ENCODE measurements at regions not wholly inside any gene's neighbourhood (a gene's known extent, or its start where the extent isn't known, plus 50 kb on each side); places are given as distances from the start of the nearest gene placed in this dataset.

DNA sequence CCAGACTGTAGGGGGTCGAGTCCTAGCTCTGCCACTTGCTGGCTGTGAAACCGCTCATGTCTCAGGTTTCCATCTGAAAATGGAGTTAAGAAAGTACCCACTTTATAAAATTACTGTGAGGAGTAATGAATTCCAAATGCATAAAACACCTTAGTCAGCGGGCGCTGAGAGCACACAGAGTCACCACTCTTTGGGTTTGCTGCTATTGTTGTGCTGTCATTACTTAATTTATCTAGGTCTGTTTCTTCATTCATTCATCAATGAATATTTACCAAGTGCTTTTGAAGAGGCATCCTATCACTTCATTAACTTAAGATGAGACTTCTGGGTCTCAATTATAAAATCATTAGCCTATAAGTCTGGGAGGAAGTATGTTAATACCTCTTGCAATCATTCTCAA lies 317.3 kb downstream of the FBXW7 start:
- DNase-seq (ENCODE audit: extremely low spot score, unreplicated experiment), result no peak
- Mint-ChIP-seq H3K4me3 (no peak overlapping the region), H3K27me3 (no peaks in the 10 kb centered on the region), H3K27ac (no peak overlapping the region), H3K4me1 (ENCODE audit: unreplicated experiment) (peaks cover 21% of the 10 kb centered on the region), H3K36me3 (no peaks in the 10 kb centered on the region), H3K9me3 (peaks cover 19% of the 10 kb centered on the region)
- TF ChIP-seq, protein P1, sequence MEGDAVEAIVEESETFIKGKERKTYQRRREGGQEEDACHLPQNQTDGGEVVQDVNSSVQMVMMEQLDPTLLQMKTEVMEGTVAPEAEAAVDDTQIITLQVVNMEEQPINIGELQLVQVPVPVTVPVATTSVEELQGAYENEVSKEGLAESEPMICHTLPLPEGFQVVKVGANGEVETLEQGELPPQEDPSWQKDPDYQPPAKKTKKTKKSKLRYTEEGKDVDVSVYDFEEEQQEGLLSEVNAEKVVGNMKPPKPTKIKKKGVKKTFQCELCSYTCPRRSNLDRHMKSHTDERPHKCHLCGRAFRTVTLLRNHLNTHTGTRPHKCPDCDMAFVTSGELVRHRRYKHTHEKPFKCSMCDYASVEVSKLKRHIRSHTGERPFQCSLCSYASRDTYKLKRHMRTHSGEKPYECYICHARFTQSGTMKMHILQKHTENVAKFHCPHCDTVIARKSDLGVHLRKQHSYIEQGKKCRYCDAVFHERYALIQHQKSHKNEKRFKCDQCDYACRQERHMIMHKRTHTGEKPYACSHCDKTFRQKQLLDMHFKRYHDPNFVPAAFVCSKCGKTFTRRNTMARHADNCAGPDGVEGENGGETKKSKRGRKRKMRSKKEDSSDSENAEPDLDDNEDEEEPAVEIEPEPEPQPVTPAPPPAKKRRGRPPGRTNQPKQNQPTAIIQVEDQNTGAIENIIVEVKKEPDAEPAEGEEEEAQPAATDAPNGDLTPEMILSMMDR (conservative IDR thresholded peaks at IDR 0.05), result no peak

DNA sequence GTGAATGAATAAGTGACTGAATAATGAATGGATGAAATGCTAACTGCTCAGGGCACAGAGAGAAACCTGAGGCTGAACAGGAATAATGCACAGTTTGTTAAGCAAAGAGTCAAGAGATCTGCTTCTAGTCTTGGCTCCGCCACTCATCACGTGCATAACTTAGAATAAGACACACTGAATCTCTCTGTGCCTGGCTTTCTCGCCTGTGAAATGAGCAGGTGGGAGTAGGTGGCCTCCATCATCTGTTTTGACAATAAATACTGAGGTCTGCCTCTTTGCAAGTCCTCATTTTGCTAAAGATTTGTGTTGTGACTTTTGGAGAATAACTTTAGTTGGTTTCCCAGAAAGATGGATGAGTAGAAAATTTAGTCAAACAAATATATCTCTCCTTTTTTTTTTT lies 318.0 kb downstream of the FBXW7 start:
- H3K4me1 Mint-ChIP-seq (ENCODE audit: unreplicated experiment), result peaks cover 21% of the 10 kb centered on the region
- H3K9me3 Mint-ChIP-seq, result peaks cover 25% of the 10 kb centered on the region
- no peaks in the 10 kb centered on the region for H3K36me3 Mint-ChIP-seq
- H3K4me3 Mint-ChIP-seq, result no peak overlapping the region
- no peak overlapping the region for H3K27ac Mint-ChIP-seq
- no peaks in the 10 kb centered on the region for H3K27me3 Mint-ChIP-seq
- TF ChIP-seq, protein P1 (conservative IDR thresholded peaks at IDR 0.05), result no peak
- no peak for DNase-seq (ENCODE audit: extremely low spot score, unreplicated experiment)

DNA sequence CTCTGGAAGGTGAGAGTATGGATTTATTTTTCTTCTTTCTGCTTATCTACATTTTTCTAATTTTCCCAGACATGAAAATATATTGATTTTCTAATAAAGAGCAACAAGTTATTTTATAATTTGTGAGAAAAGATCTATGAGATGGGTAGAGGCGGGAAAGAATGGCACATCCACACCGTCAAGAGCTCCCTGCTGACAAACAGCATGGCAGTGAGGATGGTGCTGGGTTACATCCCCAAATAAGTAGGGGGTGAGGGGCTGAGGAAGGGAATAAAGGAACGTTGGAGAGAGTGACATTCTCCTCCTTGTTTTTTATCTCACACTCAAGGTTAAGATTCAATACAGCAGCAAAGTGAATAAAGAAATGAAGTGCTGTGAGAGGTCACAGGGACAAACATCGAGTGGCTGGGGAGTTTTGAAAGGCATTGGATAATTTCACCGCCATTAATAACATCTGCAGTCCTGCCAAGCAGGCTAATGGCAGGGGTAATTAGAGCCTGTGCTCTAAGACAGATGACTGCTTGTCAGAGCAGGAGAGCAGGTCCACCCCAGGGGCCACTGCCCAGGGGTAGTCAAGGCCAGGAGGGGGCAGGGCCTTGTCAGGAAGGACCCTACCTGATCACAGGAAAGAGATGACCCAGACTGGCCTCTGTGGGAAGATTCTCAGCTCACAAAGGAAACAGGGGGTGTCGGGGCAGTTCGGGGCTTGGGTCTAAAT lies 323.8 kb downstream of the FBXW7 start:
- Mint-ChIP-seq H3K36me3 (no peaks in the 10 kb centered on the region), H3K4me3 (peak overlapping the region; percentile 17), H3K27me3 (no peaks in the 10 kb centered on the region), H3K4me1 (ENCODE audit: unreplicated experiment) (peaks cover 28% of the 10 kb centered on the region), H3K9me3 (peaks cover 29% of the 10 kb centered on the region), H3K27ac (no peak overlapping the region)
- no peak for DNase-seq (ENCODE audit: extremely low spot score, unreplicated experiment)
- TF ChIP-seq, protein P1 (conservative IDR thresholded peaks at IDR 0.05), result no peak

DNA sequence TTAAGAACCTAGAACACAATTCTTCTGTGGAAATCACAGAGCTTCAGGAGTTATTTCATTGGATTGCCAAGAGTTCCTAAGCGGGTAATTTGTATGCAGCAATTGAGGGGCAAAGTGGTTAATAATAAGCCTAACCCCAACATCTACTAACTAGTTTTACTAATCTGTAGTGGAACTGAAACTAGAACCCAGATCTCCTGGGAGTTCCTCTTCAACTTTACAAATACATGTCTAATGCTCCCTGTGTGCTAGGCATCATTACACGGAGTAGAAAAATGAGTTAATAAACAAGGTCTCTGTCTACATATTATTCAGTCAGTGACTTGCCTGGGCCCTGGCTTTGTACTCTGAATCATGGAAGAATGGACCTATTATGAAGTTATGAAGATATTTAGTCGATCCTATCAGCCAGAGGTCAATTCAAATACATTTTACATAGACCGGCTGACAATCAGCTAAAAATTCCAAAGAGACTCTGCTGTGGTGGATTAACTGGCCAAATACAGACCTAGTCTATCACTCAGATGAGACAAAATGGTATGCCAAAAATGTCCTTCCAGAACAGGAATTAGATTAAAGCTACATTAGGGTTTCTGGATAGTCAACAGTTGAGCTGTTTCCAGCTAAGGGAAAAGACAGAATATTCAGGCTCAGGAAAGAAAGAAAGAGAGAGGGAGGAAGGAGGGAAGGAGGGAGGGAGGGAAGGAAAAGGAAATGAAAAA lies 326.0 kb downstream of the FBXW7 start:
- H3K36me3 Mint-ChIP-seq, result no peaks in the 10 kb centered on the region
- H3K27me3 Mint-ChIP-seq, result no peaks in the 10 kb centered on the region
- peaks cover 45% of the 10 kb centered on the region for H3K4me1 Mint-ChIP-seq (ENCODE audit: unreplicated experiment)
- no peak overlapping the region for H3K27ac Mint-ChIP-seq
- no peak overlapping the region for H3K4me3 Mint-ChIP-seq
- H3K9me3 Mint-ChIP-seq, result peaks cover 19% of the 10 kb centered on the region
- no peak for DNase-seq (ENCODE audit: extremely low spot score, unreplicated experiment)
- TF ChIP-seq, protein P1 (conservative IDR thresholded peaks at IDR 0.05), result no peak

DNA sequence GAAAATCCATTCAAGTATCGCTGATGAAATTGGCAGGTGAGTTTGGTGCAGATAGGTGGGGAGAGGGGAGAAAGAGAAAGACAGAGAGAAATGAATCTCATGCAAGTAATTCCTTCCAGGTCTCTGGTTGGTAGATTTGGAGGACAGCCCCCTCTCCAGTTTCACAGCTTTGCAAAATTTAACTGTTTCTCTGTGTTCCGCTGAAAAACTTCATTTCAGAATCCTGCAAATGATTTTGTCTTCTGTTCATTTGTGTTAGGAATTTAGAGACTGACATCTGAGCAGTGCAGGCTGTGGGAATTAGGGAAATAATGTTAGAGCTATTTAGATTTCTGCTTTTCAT lies 328.5 kb downstream of the FBXW7 start:
- Mint-ChIP-seq H3K27me3 (peaks cover 4% of the 10 kb centered on the region), H3K36me3 (no peaks in the 10 kb centered on the region), H3K9me3 (peaks cover 7% of the 10 kb centered on the region), H3K4me1 (ENCODE audit: unreplicated experiment) (peaks cover 44% of the 10 kb centered on the region), H3K4me3 (no peak overlapping the region), H3K27ac (no peak overlapping the region)
- TF ChIP-seq, protein P1 (conservative IDR thresholded peaks at IDR 0.05), result no peak
- DNase-seq (ENCODE audit: extremely low spot score, unreplicated experiment), result no peak
